ENCODE measurements at regions not wholly inside any gene's neighbourhood (a gene's known extent, or its start where the extent isn't known, plus 50 kb on each side); places are given as distances from the start of the nearest gene placed in this dataset.

DNA sequence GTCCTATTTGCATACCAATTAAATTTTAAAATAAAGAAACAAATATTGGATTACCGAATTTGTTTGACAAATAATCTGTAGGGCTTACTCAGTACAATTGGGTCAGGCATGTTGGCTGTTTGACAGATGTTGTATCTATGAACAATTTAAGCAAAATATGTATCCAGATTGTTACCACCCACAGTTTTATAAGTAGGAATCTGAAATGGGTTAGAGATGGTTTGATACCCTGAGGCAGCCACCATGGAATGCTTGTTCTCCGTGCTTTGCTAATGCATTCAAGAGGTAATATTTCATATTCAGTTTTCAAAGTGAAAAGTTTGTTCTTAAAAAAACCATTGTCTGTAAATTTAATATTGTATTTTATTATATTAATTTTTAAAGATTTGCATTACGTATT lies 285.1 kb upstream of the ARRDC3 start:
- TF ChIP-seq CTCF (conservative IDR thresholded peaks at IDR 0.05 in 1 of 2, IDR thresholded peaks at IDR 0.05 in 1 of 2; ENCODE audit: low read depth in 1 of 2, low read length in 2 of 2) (no peak), EZH2 (IDR thresholded peaks at IDR 0.05; ENCODE audit: low read length, missing control alignments) (no peak)

Data from fibroblast of lung (primary cell).